NB4 (cell line): ENCODE measurements at regions not wholly inside any gene's neighbourhood (a gene's known extent, or its start where the extent isn't known, plus 50 kb on each side); places are given as distances from the start of the nearest gene placed in this dataset.

Experiments
- DNase-seq: peaks from one replicate; pipeline ENCODE4 v3.0.0; 2010; ENCODE audit warnings: low read depth
- H3K4me3 ChIP-seq: one replicate; pipeline ENCODE4 v1.5.1; 2011; ENCODE audit warnings: mild to moderate bottlenecking, low read depth, low read length, moderate library complexity
- MYC ChIP-seq: IDR thresholded peaks from 2 replicates; pipeline ENCODE4 v1.6.1; 2011; ENCODE audit warnings: low read depth, low read length
- POLR2A ChIP-seq: IDR thresholded peaks from 2 replicates; pipeline ENCODE4 v1.6.1; 2011; ENCODE audit warnings: mild to moderate bottlenecking; ENCODE audit not compliant: insufficient read length; ENCODE audit errors: extremely low read depth
- TF ChIP-seq, protein P1 (sequence below): IDR thresholded peaks from 2 replicates; pipeline ENCODE4 v1.6.1; 2011; ENCODE audit warnings: low read depth, low read length
- TF ChIP-seq, protein P2 (sequence below): IDR thresholded peaks from one replicate; pipeline ENCODE4 v1.5.1; 2012; ENCODE audit warnings: low read depth, low read length

DNA sequence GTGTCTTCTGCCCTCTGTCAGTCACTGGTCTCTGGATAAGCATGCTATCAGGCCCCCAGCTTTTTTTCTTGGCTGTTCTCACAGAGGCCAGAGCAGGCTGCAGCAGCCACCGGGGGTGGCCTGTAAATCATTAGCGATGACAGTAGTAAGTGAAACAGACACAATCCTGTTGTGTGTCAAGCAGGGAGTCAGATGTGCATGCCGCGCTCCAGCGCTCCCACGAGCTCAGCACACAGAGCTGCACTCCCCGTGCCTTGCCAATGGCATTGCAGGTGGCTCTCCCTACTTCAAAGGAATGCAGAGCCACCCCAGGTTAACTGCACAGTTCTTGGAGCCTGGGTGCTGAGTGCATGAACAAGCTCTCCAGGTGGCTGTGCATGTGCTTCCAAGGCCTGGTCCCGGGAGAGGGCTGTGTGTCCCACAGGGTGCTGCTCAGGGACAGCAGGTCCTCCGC, 226.1 kb downstream of the GLRX3 start:
- H3K4me3 ChIP-seq: no peak overlapping the region
- TF ChIP-seq, protein P1, sequence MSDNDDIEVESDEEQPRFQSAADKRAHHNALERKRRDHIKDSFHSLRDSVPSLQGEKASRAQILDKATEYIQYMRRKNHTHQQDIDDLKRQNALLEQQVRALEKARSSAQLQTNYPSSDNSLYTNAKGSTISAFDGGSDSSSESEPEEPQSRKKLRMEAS: no peak
- TF ChIP-seq, protein P2, sequence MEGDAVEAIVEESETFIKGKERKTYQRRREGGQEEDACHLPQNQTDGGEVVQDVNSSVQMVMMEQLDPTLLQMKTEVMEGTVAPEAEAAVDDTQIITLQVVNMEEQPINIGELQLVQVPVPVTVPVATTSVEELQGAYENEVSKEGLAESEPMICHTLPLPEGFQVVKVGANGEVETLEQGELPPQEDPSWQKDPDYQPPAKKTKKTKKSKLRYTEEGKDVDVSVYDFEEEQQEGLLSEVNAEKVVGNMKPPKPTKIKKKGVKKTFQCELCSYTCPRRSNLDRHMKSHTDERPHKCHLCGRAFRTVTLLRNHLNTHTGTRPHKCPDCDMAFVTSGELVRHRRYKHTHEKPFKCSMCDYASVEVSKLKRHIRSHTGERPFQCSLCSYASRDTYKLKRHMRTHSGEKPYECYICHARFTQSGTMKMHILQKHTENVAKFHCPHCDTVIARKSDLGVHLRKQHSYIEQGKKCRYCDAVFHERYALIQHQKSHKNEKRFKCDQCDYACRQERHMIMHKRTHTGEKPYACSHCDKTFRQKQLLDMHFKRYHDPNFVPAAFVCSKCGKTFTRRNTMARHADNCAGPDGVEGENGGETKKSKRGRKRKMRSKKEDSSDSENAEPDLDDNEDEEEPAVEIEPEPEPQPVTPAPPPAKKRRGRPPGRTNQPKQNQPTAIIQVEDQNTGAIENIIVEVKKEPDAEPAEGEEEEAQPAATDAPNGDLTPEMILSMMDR: no peak
- no peak for TF ChIP-seq MYC
- TF ChIP-seq POLR2A: no peak
- no peak for DNase-seq

DNA sequence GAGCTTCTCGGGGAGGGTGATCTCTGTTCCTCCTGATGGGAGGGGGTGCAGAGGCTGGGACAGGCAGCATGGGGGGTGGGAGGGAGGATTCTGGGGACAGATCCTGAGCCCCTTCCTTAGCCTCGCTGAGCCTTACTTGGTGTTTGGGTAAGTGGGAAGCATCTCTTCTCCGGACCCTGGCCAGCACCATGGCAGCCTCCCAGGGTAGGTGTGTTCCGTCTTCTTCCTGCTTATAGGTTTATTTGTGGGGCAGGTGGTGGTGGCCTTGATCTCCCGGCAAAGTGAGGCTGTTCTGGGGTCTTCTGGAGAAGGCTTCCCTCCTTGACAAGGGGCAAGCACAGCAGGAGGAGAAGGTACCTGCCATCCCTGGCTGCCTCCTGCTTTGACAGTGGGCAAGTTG, 226.9 kb downstream of the GLRX3 start:
- TF ChIP-seq POLR2A (no peak), MYC (no peak)
- TF ChIP-seq, protein P1: no peak
- TF ChIP-seq, protein P2: no peak
- no peak overlapping the region for H3K4me3 ChIP-seq
- DNase-seq: no peak

DNA sequence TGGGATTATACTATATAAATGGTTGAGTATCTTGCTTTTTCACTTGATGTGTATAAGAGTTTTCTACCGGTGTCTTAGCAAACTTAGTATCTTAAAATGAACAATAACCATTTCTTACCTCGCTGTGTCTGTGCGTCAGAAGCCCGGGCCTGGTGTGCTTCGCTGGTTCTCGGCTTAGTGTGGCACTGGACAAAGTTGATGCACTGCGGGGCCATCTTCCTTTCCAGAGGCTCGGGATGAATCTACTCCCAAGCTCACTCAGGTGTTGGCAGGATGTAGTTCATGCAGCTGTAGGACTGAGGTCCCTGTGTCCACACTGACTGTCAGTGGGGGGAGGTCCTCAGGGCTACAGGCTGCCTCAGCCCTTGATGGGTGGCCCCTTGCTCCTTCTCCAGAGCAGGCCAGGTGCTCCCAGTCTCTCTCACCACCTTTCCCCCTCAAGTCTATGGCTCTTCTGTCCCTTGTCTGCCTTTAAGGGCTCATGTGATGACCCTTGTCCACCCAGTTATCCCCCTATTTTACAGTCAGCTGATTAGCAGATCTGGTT, 227.8 kb downstream of the GLRX3 start:
- no peak overlapping the region for H3K4me3 ChIP-seq
- no peak for DNase-seq
- TF ChIP-seq POLR2A (no peak), MYC (no peak)
- TF ChIP-seq, protein P2: no peak
- TF ChIP-seq, protein P1: no peak

DNA sequence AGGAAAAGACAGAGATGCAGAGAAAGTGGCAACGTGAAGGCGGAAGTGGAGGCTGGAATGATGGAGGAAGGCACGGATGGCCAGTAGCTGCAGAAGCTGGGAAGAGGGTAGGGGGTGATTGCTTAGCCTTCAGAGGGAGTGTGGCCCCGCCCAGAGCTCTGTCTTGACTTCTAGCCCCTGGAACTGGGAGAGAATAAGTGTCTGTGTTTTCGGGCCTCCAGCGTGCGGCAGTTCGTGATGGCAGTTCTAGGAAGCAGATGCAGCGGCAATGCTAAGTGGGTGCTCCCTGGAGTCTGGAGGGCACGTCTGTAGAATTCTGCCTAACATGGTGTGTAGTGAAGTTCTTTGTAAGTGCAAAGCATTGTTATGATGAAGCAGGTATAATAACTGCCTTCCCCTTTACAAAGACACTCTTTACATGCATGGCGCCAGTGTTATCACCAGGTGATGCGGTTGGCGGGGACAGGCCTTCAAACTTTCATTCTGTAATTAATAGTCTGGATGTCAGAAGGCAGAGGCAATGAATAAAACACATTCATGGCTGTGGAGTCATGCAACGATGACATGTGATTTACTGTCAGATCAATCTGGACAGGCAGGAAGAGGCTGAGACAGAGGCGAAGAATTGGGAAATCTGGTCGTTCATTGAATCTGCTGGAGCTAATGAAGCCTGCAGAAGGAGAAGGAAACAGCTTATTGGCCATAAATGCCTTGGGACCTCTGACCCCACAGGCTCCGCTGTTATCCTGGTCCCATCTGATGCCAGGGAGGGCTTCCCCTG, 228.6 kb downstream of the GLRX3 start:
- TF ChIP-seq, protein P1: no peak
- TF ChIP-seq POLR2A (no peak), MYC (no peak)
- TF ChIP-seq, protein P2: no peak
- DNase-seq: no peak
- H3K4me3 ChIP-seq: no peak overlapping the region

DNA sequence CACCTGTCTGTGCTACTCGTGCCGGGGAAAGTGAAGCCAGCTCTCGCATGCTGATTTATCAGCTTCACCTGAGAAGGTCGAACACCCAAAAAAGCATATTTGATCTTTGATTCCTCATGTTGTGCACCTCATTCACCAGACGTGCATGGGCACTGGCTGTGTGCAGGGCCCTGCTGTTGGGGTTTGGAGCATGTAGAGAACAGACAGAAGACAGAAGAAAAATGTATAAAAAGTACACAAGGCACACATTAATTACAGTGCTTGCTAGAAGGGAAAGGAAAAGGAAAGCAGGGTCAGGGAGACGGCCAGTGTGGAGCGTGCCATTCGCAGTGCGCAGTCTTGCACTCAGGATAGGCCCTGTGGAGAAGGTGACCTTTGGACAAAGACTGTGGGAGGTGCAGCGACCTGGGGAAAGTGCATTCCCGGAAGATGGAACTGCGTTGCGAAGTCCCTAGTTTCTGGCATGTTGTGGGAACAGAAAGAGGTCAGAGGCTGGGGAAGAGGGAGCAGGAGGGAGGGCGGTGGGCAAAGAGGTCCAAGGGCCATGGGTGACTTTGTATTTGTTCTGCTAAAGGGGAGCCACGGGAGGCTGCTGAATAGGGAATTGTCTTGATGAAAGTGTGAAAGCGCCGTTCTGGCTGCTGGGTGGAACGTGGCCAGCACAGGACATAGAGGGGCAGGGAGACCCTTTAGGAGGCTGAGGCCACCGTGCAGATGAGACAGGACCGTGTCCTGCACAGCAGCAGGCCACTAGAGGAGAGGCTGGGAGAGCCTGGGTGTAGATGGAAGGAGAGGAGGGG, 232.8 kb downstream of the GLRX3 start:
- TF ChIP-seq, protein P2: no peak
- TF ChIP-seq, protein P1: no peak
- TF ChIP-seq POLR2A (no peak), MYC (no peak)
- no peak for DNase-seq
- H3K4me3 ChIP-seq: no peak overlapping the region
